NCI-H345 treated with DMSO at 0.1 percent for 48 hours (cell line): ENCODE measurements at regions not wholly inside any gene's neighbourhood (a gene's known extent, or its start where the extent isn't known, plus 50 kb on each side); places are given as distances from the start of the nearest gene placed in this dataset.
"Not testable (repeated sequence)": the region's sequence is repeated elsewhere in the genome, so short reads cannot be mapped to it uniquely, and the experiment has no call there.

Source experiments
- DNase-seq: peaks from one replicate; lab custom pipeline; 2025; ENCODE audit not compliant: unreplicated experiment; lab: John Stamatoyannopoulos, UW

DNA sequence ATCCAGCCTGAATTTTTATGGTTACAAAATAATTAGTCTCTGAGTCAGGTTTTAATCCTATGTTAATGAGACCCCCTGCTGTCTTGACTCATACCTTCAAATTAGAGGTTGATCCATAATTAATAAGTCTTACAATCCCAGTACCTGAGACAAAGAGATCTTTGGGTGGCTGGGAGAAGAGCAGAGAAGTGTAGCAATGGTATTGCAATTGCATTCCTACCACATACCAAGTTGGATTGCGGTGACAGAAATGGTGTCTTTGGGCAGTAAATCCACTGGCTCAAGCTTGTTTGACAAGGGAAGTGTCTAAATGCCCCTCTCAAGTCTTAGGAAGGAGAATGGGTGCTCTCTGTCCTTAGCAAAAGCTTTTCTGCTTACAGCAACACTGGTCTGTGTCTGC lies 150.4 kb downstream of the BTBD3 start:
- no peak for DNase-seq

DNA sequence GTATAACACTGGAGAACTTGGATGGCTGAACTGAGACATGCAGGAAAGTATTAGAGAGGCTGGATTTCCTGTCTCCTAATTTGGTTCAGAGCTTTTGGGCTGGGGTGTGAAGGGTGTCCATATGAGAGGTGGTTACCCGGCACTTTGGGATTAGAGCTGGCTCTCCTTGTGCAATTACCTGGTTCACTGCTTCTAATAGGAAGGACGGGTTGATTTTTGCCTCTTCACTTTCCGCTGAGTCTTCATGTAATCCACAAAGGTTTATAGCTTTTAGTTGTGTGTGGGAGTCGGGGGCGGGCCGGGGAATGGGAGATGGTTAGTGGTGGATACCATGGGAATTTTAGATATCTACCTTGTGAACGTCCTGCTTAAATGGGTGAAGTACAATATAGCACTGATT lies 151.5 kb downstream of the BTBD3 start:
- no peak for DNase-seq

GRCh38 chr20:12072221-12072953 lies 154.7 kb downstream of the BTBD3 start:
- DNase-seq, result no peak

DNA sequence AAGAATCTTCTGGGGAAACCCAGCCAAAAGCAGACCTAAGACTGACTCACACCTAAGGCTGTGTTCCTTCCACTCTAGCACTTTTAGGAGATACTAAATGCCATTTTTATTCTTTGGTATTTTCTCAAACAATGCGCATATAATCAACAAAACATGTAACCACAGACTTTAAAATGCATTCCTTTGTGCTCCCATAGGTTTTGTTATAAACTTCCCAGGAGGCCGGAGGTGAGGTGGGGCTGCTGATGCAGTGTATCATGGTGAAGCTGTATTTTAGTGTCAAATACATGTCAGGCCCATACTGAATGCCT lies 155.2 kb downstream of the BTBD3 start:
- no peak for DNase-seq

DNA sequence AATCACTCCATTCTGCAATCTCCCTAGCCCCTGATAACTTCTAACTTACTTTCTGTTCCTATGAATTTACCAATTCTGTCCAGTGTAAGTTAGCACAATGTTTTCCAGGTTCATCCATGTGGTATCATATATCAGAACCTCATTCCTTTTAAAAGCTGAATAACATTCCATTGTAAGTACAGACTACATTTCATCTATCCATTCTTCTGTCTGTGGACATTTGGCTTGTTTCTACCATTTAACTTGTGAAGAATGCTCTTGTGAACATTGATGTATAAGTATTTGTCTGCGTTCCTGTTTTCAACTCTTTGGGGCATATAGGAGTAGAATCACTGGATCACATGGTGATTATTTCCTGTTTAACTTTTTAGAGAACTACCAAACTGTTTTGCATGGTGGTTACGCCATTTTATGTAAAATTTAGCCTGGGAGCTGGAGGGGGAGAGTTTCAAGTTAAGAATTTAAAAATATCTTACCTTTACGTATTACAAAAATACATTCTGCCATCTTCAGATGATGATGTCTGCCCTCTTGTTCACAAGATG lies 156.5 kb downstream of the BTBD3 start:
- no peak for DNase-seq

DNA sequence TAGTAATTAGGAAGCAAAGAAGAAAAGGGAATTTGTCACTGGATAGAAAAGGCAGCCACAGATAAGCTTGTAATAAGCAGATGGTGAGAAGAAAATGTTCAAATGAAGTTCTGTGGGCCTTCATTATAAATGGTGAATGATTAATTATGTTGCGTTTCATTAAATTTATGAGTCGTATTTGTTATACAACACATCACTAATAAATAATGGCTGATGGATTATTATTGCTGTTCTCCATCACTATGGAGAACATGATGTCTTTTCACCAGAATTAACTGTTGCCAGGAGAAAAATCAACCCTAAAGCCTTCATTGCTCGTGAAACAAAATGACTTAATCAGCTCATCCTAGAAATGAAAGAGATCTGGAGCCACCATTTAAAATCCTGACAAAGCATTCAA lies 158.5 kb downstream of the BTBD3 start:
- no peak for DNase-seq

GRCh38 chr20:12077875-12078274 lies 160.2 kb downstream of the BTBD3 start:
- DNase-seq, result no peak

- no peak for DNase-seq
Measured at GRCh38 chr20:12079490-12079889, 161.8 kb downstream of the BTBD3 start.

DNA sequence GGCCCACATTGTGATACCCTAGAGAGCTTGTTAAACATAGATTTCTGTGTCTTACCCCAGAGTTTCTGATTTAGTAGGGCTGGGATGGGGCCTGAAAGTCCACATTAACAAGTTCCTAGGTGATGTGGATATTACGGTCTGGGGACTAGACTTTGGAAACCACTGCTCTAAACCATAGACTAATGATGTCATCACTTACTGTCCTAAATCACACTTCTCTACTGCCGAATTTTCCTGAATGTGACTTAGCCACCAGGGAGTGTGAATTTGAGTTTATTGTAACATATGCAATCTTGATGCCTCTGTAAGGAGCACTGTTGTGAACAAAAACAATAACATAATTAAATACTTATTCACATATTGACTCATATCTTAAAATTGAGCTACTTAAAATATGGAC lies 165.6 kb downstream of the BTBD3 start:
- DNase-seq, result no peak

DNA sequence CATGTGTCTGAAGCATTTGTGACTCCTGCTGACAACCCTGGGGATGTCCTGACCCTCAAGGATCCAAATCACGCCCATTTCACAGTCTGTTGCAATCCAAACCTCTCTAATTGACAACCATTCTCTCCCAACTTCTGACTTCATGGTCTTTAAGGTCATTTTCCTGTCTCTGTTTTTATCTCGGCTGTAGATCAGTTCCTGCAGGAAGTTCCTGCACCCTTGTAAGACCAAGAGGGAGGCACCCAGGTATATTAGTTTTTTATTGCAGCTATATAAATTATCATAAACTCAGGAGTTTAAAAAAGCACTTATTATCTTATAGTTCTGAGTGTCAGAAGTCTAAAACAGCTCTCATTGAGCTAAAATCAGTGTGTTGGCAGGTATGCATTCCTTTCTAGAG lies 166.8 kb downstream of the BTBD3 start:
- DNase-seq, result no peak

DNA sequence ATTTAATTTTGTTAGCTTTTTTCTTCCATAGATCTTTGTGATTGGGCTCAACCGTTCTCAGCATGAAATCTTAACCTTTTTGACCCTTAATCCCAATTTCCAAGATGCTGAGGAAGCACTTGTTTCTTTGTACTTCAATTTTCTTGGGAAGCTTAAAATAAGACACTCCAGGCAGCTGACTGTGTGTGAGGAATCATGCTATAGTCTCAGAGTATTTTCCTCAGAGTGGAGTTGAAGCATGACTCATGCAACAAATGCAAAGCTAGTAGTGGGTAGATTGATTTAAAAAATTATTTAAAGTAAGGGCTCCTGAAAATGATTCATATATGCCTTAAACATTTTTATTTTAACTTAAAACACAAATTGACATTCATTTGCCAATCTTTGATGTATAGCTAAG lies 168.7 kb downstream of the BTBD3 start:
- DNase-seq, result no peak

DNA sequence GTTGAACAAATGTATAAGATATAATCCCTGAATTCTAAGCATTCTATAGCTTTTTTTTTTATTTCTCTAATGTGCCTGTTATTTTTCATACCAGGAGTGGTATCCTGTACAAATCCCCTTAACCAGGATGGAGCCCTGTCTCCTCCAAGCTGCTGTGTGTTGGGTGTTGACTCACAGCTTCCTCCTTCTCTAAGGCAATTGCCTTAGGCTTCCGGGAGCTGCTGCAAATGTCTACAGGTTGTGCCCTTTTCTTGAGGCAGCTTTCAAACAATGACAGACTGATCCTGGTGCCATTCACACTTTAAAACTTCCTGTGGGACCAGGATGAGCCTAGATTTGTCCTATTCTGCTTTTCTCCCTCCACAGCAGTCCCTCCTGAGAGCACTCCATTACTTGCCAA lies 173.2 kb downstream of the BTBD3 start:
- no peak for DNase-seq

DNA sequence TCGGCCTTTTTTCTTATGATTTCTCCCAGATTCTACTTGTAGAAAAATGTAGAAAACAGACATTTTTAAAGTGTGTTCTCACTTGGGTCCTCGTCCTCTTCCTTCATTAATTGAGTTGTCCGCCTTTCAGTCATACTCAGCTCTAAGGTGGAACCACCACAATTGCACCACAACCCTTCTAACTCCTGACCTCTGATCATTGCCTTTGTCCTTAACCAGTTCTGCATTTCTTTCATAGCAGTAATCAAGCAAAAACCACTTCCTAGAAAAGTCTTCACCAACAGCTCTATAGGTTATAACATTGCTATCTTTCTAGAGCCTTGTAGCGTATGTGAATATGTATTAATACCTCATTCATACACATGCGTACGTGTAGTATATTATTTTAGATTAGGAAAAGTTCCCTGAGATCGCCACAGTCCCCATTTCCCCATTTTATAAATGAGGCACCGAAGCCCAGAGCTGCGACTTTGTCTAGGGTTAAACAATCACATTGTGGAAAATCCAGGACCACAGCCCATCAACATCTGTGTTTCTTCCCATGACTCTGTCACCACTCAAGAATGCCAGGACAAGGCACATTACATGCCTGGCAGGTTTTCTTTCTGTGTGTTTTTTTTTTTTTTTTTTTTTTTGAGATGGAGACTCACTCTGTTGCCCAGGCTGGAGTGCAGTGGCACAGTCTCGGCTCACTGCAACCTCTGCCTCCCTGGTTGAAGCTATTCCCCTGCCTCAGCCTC lies 175.5 kb downstream of the BTBD3 start:
- DNase-seq, result no peak

GRCh38 chr20:12093797-12094190 lies 176.1 kb downstream of the BTBD3 start:
- DNase-seq, result not testable (repeated sequence)

GRCh38 chr20:12095180-12095920 lies 177.7 kb downstream of the BTBD3 start:
- no peak for DNase-seq

DNA sequence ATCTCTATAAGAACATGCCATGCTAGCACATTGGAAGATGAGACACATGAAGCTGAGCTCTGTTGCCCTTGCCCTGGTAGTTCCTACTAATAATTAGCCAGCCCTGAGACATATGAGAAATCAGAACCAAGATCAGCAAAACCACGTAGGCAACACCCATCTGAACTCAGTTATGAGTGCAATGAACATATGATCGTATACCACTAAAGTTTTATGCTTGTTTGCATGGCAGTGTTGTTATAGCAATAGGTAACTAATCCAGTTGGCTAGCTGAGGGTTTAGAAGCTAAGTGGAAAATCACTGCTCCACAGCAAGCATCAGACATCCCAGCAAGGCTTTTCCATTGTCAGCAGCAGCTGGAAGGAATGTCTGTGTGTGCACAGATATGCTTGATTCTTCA lies 180.7 kb downstream of the BTBD3 start:
- no peak for DNase-seq

DNA sequence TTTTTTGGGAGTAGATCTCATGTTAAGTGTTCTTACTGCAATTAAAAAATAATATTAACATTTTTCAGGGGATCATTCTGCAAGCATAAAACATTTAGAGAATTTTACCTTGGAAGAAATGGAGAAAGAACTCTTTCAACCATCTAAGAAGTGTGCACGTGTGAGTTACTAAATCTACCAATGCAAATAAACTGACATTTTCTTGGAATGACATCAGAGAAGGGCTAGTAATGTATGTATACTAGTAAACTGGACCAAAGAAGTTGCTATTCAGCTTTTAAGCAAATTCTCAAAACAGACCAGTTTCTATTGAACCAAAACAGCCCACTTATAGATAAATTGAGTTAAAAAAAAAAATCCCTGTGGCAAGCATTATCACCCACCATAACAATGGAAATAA lies 191.2 kb downstream of the BTBD3 start:
- DNase-seq, result no peak

GRCh38 chr20:12110274-12110673 lies 192.6 kb downstream of the BTBD3 start:
- no peak for DNase-seq

GRCh38 chr20:12110711-12111110 lies 193.0 kb downstream of the BTBD3 start:
- no peak for DNase-seq

DNA sequence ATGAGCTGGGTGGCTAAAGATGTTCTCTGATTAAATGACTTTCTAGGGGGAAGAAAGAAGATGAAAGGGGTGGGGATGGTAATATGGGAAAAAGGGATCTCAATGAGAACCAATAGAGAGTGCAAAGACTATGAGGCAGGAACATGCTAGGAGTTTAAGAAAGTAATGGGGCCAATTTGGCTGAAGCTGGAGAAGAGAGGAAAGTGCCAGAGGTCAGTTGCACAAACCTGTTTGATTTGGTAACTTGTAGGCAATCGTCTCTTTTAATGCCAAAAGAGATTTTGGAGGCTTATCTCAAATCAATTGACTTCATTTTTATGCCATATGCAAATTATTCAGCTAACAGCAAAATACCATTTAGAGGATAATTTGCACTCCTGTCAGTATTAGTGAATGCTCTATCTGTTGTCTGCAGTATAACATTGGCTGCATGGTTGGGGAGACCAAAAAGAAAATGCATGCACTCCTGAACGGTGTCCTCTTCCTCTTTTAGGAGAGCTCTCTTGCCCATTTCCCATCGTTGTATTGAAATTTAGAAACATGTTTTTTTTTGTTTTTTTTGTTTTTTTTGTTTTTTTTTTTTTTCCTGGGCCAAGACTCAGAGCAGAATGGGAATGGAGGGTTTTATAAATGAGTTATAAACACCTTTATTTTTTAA lies 193.9 kb downstream of the BTBD3 start:
- no peak for DNase-seq

DNA sequence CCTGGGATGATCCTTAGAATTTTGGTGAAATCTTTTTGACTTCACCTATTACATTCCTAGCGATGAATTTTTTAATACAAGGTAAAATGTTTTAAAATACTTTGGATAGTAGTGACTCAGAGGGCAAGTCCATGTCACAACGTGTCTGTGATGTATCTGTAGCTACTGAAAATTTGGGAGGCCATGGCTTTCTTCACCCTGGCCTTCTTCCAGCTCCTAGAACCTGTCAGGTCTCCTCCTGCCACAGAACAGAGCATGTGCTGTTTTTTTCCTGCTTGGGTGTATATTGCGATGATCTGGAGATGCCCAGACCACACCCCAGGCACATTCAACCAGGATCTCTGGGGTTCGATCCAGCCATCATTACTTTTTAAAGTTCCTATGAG lies 194.4 kb downstream of the BTBD3 start:
- no peak for DNase-seq
